Right atrium auricular region (tissue), 2 donors: ENCODE measurements at regions not wholly inside any gene's neighbourhood (a gene's known extent, or its start where the extent isn't known, plus 50 kb on each side); places are given as distances from the start of the nearest gene placed in this dataset.

Experiments used
- DNase-seq: peaks from one replicate; pipeline ENCODE4 v3.0.0-alpha.2; 2019; ENCODE audit warnings: low spot score
- H3K27ac ChIP-seq, 2 donors: fragments of 200-600 bp; sonication (generic); 1 replicate in 1 of 2; 2 replicates in 1 of 2; pipeline ENCODE4 v1.5.1; 2016 to 2019
- H3K27me3 ChIP-seq, 2 donors: fragments of 200-600 bp; sonication (generic); one replicate each; pipeline versions ENCODE4 v1.5.1 to v1.6.0; 2017 to 2019
- H3K36me3 ChIP-seq: fragments of 200-600 bp; sonication (generic); one replicate; pipeline ENCODE4 v1.5.1; 2016
- H3K4me1 ChIP-seq, 2 donors: fragments of 200-600 bp; sonication (generic); one replicate each; pipeline versions ENCODE4 v1.5.1 to v1.6.0; 2017 to 2019
- H3K4me3 ChIP-seq, 2 donors: fragments of 200-600 bp; sonication (generic); 1 replicate in 1 of 2; 2 replicates in 1 of 2; pipeline ENCODE4 v1.5.1; 2017 to 2019; ENCODE audit warnings: mild to moderate bottlenecking in 1 of 2, moderate library complexity in 1 of 2
- H3K9me3 ChIP-seq, 2 donors: fragments of 200-600 bp; sonication (generic); one replicate each; pipeline ENCODE4 v1.5.1; 2019
- TF ChIP-seq, protein P1 (sequence below), 2 donors: fragments of 200-600 bp; sonication (generic); IDR thresholded peaks; one replicate each; pipeline ENCODE4 v1.5.1; 2019; ENCODE audit warnings: antibody characterized with exemption in 2 of 2

DNA sequence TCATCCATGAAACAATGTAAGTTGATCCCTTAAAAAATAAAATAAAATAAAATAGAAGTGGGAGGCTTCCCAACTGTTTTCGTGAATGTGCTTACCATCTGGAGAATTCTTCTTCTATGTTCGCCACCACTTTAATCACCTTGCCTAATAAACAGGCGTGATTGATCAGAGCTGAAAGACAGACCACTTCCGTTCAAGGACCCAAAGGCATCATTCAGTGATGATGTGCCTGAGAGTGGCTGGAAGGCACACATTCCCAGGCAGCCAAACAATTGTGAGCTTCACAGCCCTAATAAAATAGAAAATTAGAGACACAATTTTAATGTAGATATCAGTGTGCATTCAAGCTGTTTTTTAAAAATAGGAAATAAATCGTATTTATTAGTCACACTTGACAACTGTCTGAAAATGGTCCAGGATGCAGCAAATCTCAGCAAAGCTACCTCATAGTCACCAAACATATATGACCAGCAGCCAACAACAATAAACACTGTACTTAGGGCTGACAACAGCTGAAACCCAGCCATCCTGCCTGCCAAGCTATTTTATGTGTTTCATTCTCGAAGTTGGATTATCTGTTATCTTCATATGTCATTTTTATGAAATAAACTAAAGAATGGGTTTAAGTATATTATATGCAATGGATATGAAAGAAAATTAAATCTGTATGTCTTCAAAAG, 163.2 kb upstream of the FAM9B start:
- H3K4me1 ChIP-seq: no peaks in the 10 kb centered on the region
- no peak overlapping the region for H3K4me3 ChIP-seq
- no peaks in the 10 kb centered on the region for H3K9me3 ChIP-seq
- DNase-seq: no peak
- H3K27me3 ChIP-seq: no peaks in the 10 kb centered on the region
- H3K36me3 ChIP-seq: no peaks in the 10 kb centered on the region
- TF ChIP-seq, protein P1, sequence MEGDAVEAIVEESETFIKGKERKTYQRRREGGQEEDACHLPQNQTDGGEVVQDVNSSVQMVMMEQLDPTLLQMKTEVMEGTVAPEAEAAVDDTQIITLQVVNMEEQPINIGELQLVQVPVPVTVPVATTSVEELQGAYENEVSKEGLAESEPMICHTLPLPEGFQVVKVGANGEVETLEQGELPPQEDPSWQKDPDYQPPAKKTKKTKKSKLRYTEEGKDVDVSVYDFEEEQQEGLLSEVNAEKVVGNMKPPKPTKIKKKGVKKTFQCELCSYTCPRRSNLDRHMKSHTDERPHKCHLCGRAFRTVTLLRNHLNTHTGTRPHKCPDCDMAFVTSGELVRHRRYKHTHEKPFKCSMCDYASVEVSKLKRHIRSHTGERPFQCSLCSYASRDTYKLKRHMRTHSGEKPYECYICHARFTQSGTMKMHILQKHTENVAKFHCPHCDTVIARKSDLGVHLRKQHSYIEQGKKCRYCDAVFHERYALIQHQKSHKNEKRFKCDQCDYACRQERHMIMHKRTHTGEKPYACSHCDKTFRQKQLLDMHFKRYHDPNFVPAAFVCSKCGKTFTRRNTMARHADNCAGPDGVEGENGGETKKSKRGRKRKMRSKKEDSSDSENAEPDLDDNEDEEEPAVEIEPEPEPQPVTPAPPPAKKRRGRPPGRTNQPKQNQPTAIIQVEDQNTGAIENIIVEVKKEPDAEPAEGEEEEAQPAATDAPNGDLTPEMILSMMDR (IDR thresholded peaks at IDR 0.05): no peak
- H3K27ac ChIP-seq: no peak overlapping the region

GRCh38 chrX:9204560-9204959, 170.6 kb upstream of the FAM9B start:
- TF ChIP-seq, protein P1 (IDR thresholded peaks at IDR 0.05): no peak

DNA sequence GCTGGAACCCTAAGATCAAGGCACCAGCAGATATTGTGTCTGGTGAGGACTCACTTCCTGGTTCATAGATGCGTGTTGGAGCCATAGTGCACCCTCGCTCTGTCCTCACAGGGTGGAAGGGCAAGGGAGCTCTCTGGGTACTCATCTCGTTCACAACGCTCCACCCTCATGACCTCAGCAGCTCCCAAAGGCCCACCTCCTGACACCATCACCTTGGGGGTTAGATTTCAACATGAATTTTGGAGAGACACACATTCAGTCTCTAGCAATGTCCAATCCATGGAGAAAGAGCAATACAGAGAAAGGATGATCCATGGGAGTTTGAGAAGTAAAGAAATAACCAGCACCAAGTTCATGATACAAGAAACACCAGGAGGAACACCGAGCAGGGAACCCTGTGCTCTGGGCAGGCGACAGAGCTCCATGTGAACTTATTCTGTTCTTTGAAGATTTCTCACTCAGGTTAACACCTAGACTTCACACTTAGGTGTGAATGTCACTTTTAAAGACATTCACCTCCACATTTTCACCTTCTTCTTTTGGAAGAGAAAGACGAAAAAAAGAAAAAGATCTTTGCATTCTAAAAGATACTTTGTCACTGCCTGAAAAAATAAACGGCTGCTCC, 171.8 kb upstream of the FAM9B start:
- no peak for DNase-seq
- no peak overlapping the region for H3K4me3 ChIP-seq
- H3K9me3 ChIP-seq: no peaks in the 10 kb centered on the region
- H3K27me3 ChIP-seq: no peaks in the 10 kb centered on the region
- no peaks in the 10 kb centered on the region for H3K36me3 ChIP-seq
- TF ChIP-seq, protein P1 (IDR thresholded peaks at IDR 0.05): no peak
- H3K4me1 ChIP-seq: no peaks in the 10 kb centered on the region
- H3K27ac ChIP-seq: no peak overlapping the region

More at GRCh38 chrX:9204560-9204959, 170.6 kb upstream of the FAM9B start:
- Histone ChIP-seq H3K9me3 (no peaks in the 10 kb centered on the region), H3K27me3 (no peaks in the 10 kb centered on the region), H3K4me3 (no peak overlapping the region), H3K27ac (no peak overlapping the region), H3K36me3 (no peaks in the 10 kb centered on the region), H3K4me1 (no peaks in the 10 kb centered on the region)
- DNase-seq: no peak

- Histone ChIP-seq H3K4me3 (no peak overlapping the region), H3K27me3 (no peaks in the 10 kb centered on the region), H3K4me1 (no peaks in the 10 kb centered on the region), H3K36me3 (no peaks in the 10 kb centered on the region), H3K27ac (no peak overlapping the region), H3K9me3 (no peaks in the 10 kb centered on the region)
- no peak for DNase-seq
- TF ChIP-seq, protein P1 (IDR thresholded peaks at IDR 0.05): no peak
Measured at GRCh38 chrX:9207142-9207541, 173.2 kb upstream of the FAM9B start.

GRCh38 chrX:9211269-9211668, 177.3 kb upstream of the FAM9B start:
- TF ChIP-seq, protein P1 (IDR thresholded peaks at IDR 0.05): no peak
- no peaks in the 10 kb centered on the region for H3K9me3 ChIP-seq
- no peaks in the 10 kb centered on the region for H3K36me3 ChIP-seq
- no peaks in the 10 kb centered on the region for H3K4me1 ChIP-seq
- no peak overlapping the region for H3K4me3 ChIP-seq
- H3K27me3 ChIP-seq: no peaks in the 10 kb centered on the region
- no peak overlapping the region for H3K27ac ChIP-seq
- no peak for DNase-seq
